H1 (cell line): ENCODE measurements at regions not wholly inside any gene's neighbourhood (a gene's known extent, or its start where the extent isn't known, plus 50 kb on each side); places are given as distances from the start of the nearest gene placed in this dataset.

Experiments
- CTCF ChIA-PET: fragments of 300-600 bp; sonication (Branson Sonifier 250); formaldehyde crosslinking; loops from one replicate; lab custom pipeline; 2021; ENCODE audit not compliant: partially characterized antibody; lab: Charles Lee
- POLR2A ChIA-PET: fragments of 300-600 bp; sonication (Branson Sonifier 250); formaldehyde crosslinking; loops from one replicate; lab custom pipeline; 2021; ENCODE audit warnings: inconsistent platforms; ENCODE audit not compliant: partially characterized antibody; lab: Charles Lee
- DNase-seq, 2 experiments: peaks; one replicate each; pipeline versions ENCODE4 v3.0.0 to v3.0.0-alpha.2; 2010 to 2022; ENCODE audit warnings: low spot score in 2 of 2, low read depth in 1 of 2, mixed read lengths in 1 of 2
- FAIRE-seq: peaks from 2 replicates; lab custom pipeline; 2011; peaks lifted over from hg19 to GRCh38; lab: Jason Lieb, UNC
- H2AFZ ChIP-seq: 2 replicates; pipeline ENCODE4 v1.8.1; 2012; ENCODE audit warnings: low read length, inconsistent platforms
- H2AK5ac ChIP-seq: 2 replicates; pipeline ENCODE4 v1.6.1; 2013; ENCODE audit warnings: low read depth, low read length
- H2BK120ac ChIP-seq: replicated peaks from 2 replicates; pipeline ENCODE3; 2013; ENCODE audit warnings: low read depth, low read length, inconsistent platforms
- H2BK12ac ChIP-seq: 2 replicates; pipeline ENCODE4 v1.6.1; 2013; ENCODE audit warnings: low read depth, low read length
- H2BK15ac ChIP-seq: 2 replicates; pipeline ENCODE4 v1.6.1; 2013; ENCODE audit warnings: low read length
- H2BK20ac ChIP-seq: 2 replicates; pipeline ENCODE4 v1.6.1; 2013; ENCODE audit warnings: low read length
- H2BK5ac ChIP-seq: 2 replicates; pipeline ENCODE4 v1.6.1; 2013; ENCODE audit warnings: low read depth, low read length
- H3K14ac ChIP-seq: 2 replicates; pipeline ENCODE4 v1.6.1; 2013; ENCODE audit warnings: inconsistent platforms; ENCODE audit not compliant: insufficient read length
- H3K18ac ChIP-seq: 2 replicates; pipeline ENCODE4 v1.6.1; 2013; ENCODE audit warnings: low read length; ENCODE audit errors: extremely low read depth
- H3K23ac ChIP-seq: 2 replicates; pipeline ENCODE4 v1.6.1; 2013; ENCODE audit warnings: inconsistent platforms; ENCODE audit not compliant: insufficient read length
- H3K23me2 ChIP-seq: 2 replicates; pipeline ENCODE4 v1.6.1; 2013; ENCODE audit warnings: low read depth, low read length
- H3K27ac ChIP-seq: 2 replicates; pipeline ENCODE4 v1.6.1; 2011; ENCODE audit warnings: low read depth, low read length, inconsistent platforms
- H3K27me3 ChIP-seq, 4 experiments: replicated peaks in 1 of 4; 1 replicate in 1 of 4; 2 replicates in 3 of 4; pipeline versions ENCODE4 v1.6.1 to v1.8.1; 2011 to 2013; ENCODE audit warnings: low read length in 3 of 4, mild to moderate bottlenecking in 3 of 4, inconsistent platforms in 2 of 4, mixed read lengths in 2 of 4, moderate library complexity in 1 of 4; ENCODE audit not compliant: control insufficient read depth in 3 of 4, insufficient read depth in 3 of 4; ENCODE audit errors: extremely low read depth in 1 of 4
- H3K36me3 ChIP-seq, 4 experiments: 2 replicates each; pipeline versions ENCODE4 v1.6.1 to v1.8.1; 2011 to 2013; ENCODE audit warnings: mild to moderate bottlenecking in 4 of 4, low read length in 3 of 4, moderate library complexity in 2 of 4, control low read depth in 1 of 4, inconsistent platforms in 1 of 4; ENCODE audit not compliant: insufficient read depth in 4 of 4, control insufficient read depth in 2 of 4
- H3K4ac ChIP-seq: replicated peaks from 2 replicates; pipeline ENCODE3; 2013; ENCODE audit warnings: low read length, low read depth, mixed read lengths, inconsistent platforms; ENCODE audit not compliant: insufficient read length
- H3K4me1 ChIP-seq, 4 experiments: replicated peaks in 1 of 4; 1 replicate in 1 of 4; 2 replicates in 3 of 4; pipeline versions ENCODE4 v1.6.1 to v1.8.1; 2011 to 2013; ENCODE audit warnings: low read length in 3 of 4, inconsistent platforms in 2 of 4, mixed read lengths in 1 of 4; ENCODE audit not compliant: insufficient read depth in 4 of 4, control insufficient read depth in 3 of 4
- H3K4me2 ChIP-seq, 2 experiments: 2 replicates each; pipeline versions ENCODE4 v1.6.1 to v1.8.1; 2011 to 2013; ENCODE audit warnings: low read depth in 2 of 2, low read length in 2 of 2, control low read depth in 1 of 2, inconsistent platforms in 1 of 2, mild to moderate bottlenecking in 1 of 2; ENCODE audit not compliant: insufficient read depth in 1 of 2
- H3K4me3 ChIP-seq, 4 experiments: fragments of 200-600, 300-600 bp in 1 of 4; sonication (generic), shearing (Covaris generic), sonication (Bioruptor Twin) in 1 of 4; 2 replicates each; pipeline versions ENCODE4 v1.5.1 to v1.8.1; 2011 to 2016; ENCODE audit warnings: low read length in 4 of 4, low read depth in 3 of 4, control low read depth in 2 of 4, inconsistent platforms in 2 of 4, mild to moderate bottlenecking in 2 of 4, mixed read lengths in 1 of 4, moderate library complexity in 1 of 4; ENCODE audit not compliant: insufficient read depth in 2 of 4; ENCODE audit errors: extremely low read depth in 1 of 4
- H3K56ac ChIP-seq: replicated peaks from 2 replicates; pipeline ENCODE3; 2013; ENCODE audit warnings: low read depth, mild to moderate bottlenecking, mixed read lengths, low read length, inconsistent platforms; ENCODE audit not compliant: insufficient read length
- H3K79me1 ChIP-seq: 2 replicates; pipeline ENCODE4 v1.6.1; 2013; ENCODE audit warnings: low read depth, low read length, control low read depth
- H3K79me2 ChIP-seq, 2 experiments: 2 replicates each; pipeline versions ENCODE4 v1.6.1 to v1.8.1; 2012 to 2013; ENCODE audit warnings: low read length in 2 of 2, mild to moderate bottlenecking in 2 of 2, inconsistent platforms in 1 of 2; ENCODE audit not compliant: insufficient read depth in 2 of 2, control insufficient read depth in 1 of 2
- H3K9ac ChIP-seq, 4 experiments: replicated peaks in 1 of 4; 1 replicate in 1 of 4; 2 replicates in 3 of 4; pipeline versions ENCODE4 v1.6.1 to v1.8.1; 2011 to 2013; ENCODE audit warnings: low read depth in 3 of 4, low read length in 3 of 4, control low read depth in 2 of 4, mild to moderate bottlenecking in 2 of 4, moderate library complexity in 2 of 4, inconsistent platforms in 1 of 4; ENCODE audit errors: extremely low read depth in 1 of 4
- H3K9me3 ChIP-seq, 2 experiments: 2 replicates each; pipeline versions ENCODE4 v1.6.1 to v1.8.1; 2012 to 2013; ENCODE audit warnings: mild to moderate bottlenecking in 2 of 2, moderate library complexity in 2 of 2, control low read depth in 1 of 2, inconsistent platforms in 1 of 2, low read depth in 1 of 2, low read length in 1 of 2, mixed read lengths in 1 of 2; ENCODE audit not compliant: insufficient read depth in 2 of 2
- H4K20me1 ChIP-seq, 2 experiments: replicated peaks in 1 of 2; 2 replicates each; pipeline versions ENCODE3 to v1.8.1; 2011 to 2013; ENCODE audit warnings: inconsistent platforms in 2 of 2, low read length in 2 of 2, mild to moderate bottlenecking in 1 of 2; ENCODE audit not compliant: insufficient read depth in 2 of 2, control insufficient read depth in 1 of 2
- H4K5ac ChIP-seq: 2 replicates; pipeline ENCODE4 v1.6.1; 2013; ENCODE audit warnings: low read length, low read depth, mixed read lengths, inconsistent platforms; ENCODE audit not compliant: insufficient read length
- H4K8ac ChIP-seq: 2 replicates; pipeline ENCODE4 v1.8.0; 2013; ENCODE audit warnings: mild to moderate bottlenecking, moderate library complexity, low read length, inconsistent platforms; ENCODE audit not compliant: insufficient read depth; ENCODE audit errors: extremely low read depth
- H4K91ac ChIP-seq: replicated peaks from 2 replicates; pipeline ENCODE3; 2013; ENCODE audit warnings: low read length, mixed read lengths, inconsistent platforms; ENCODE audit not compliant: insufficient read length
- ASH2L ChIP-seq: fragments of 200-600, 300-600 bp; sonication (generic); IDR thresholded peaks from one replicate; pipeline ENCODE4 v1.7.1; 2017; ENCODE audit warnings: low read length
- CREB1 ChIP-seq: IDR thresholded peaks from 2 replicates; pipeline ENCODE4 v1.6.1; 2012; ENCODE audit warnings: inconsistent platforms
- E2F6 ChIP-seq: IDR thresholded peaks from 2 replicates; pipeline ENCODE4 v1.6.1; 2012; ENCODE audit warnings: inconsistent platforms
- GABPA ChIP-seq: IDR thresholded peaks from 2 replicates; pipeline ENCODE4 v1.6.1; 2011; ENCODE audit warnings: mild to moderate bottlenecking, low read length, moderate library complexity, borderline replicate concordance; ENCODE audit not compliant: insufficient read depth
- HDAC2 ChIP-seq, 2 experiments: fragments of 300-600 bp in 1 of 2; sonication (generic) in 1 of 2; IDR thresholded peaks; 2 replicates each; pipeline ENCODE4 v1.6.1; 2011 to 2012; ENCODE audit warnings: low read depth in 2 of 2, low read length in 2 of 2, mild to moderate bottlenecking in 2 of 2, moderate library complexity in 2 of 2, borderline replicate concordance in 1 of 2, inconsistent platforms in 1 of 2
- PHF8 ChIP-seq: fragments of 200-600 bp; sonication (generic); conservative IDR thresholded peaks from 2 replicates; pipeline ENCODE4 v1.7.1; 2012; ENCODE audit warnings: low read depth, mild to moderate bottlenecking, inconsistent platforms, low read length, moderate library complexity
- RNF2 ChIP-seq: fragments of 200-900, 300-1000 bp; sonication (generic); IDR thresholded peaks from 2 replicates; pipeline ENCODE4 v1.7.1; 2016; ENCODE audit warnings: borderline replicate concordance, low read depth, mild to moderate bottlenecking, antibody characterized with exemption, low read length; ENCODE audit not compliant: poor library complexity, severe bottlenecking; ENCODE audit errors: missing control alignments
- SP1 ChIP-seq: IDR thresholded peaks from 2 replicates; pipeline ENCODE4 v1.6.1; 2011; ENCODE audit warnings: low read depth, low read length
- WGBS, 2 experiments: shearing (Covaris generic) in 1 of 2; methylation state at CpG; one replicate each; pipeline versions ENCODE4 v1.1.6 to v1.1.7; 2013 to 2015; ENCODE audit warnings: low lambda C conversion rate in 2 of 2, mixed read lengths in 2 of 2, inconsistent platforms in 1 of 2, low coverage in 1 of 2, missing lambda C conversion rate in 1 of 2; ENCODE audit not compliant: insufficient replicate concordance in 2 of 2, insufficient coverage in 1 of 2, insufficient read length in 1 of 2; ENCODE audit errors: extremely low coverage in 1 of 2, missing lambda C conversion rate in 1 of 2; 5-methylcytosine and 5-hydroxymethylcytosine counted together

GRCh38 chrX:6311540-6311939 lies 82.9 kb upstream of the NLGN4X start:
- POLR2A ChIA-PET, result no interaction called here
- Histone ChIP-seq H4K5ac (no peak overlapping the region), H4K20me1 (no peaks in the 10 kb centered on the region), H3K4me3 (no peak overlapping the region), H3K4me2 (no peak overlapping the region), H2AK5ac (no peak overlapping the region), H2BK15ac (no peak overlapping the region), H2AFZ (no peak overlapping the region), H3K9me3 (no peaks in the 10 kb centered on the region), H3K23ac (no peak overlapping the region), H2BK5ac (no peak overlapping the region), H3K18ac (no peak overlapping the region), H2BK20ac (no peak overlapping the region), H3K27ac (no peak overlapping the region), H3K36me3 (no peaks in the 10 kb centered on the region), H3K4me1 (no peaks in the 10 kb centered on the region), H4K8ac (no peak overlapping the region), H4K91ac (no peak overlapping the region), H3K23me2 (no peaks in the 10 kb centered on the region), H3K4ac (no peak overlapping the region), H3K14ac (no peak overlapping the region), H3K56ac (no peak overlapping the region), H3K27me3 (no peaks in the 10 kb centered on the region), H3K79me2 (no peaks in the 10 kb centered on the region), H3K79me1 (no peaks in the 10 kb centered on the region), H2BK12ac (no peak overlapping the region), H2BK120ac (no peak overlapping the region), H3K9ac (no peak overlapping the region)
- WGBS, 2 experiments, result no CpG with 5 or more reads among the region's 1 CpG
- no peak for FAIRE-seq
- no peak for DNase-seq
- CTCF ChIA-PET, result no interaction called here
- no peak for TF ChIP-seq PHF8
- no peak for TF ChIP-seq SP1
- no peak for TF ChIP-seq HDAC2 (IDR thresholded peaks at IDR 0.05; ENCODE audit: borderline replicate concordance in 1 of 2, low read depth in 2 of 2, low read length in 2 of 2)
- no peak for TF ChIP-seq E2F6
- no peak for TF ChIP-seq RNF2
- TF ChIP-seq ASH2L, result no peak
- no peak for TF ChIP-seq CREB1
- no peak for TF ChIP-seq GABPA
